H1 (cell line): ENCODE measurements at regions not wholly inside any gene's neighbourhood (a gene's known extent, or its start where the extent isn't known, plus 50 kb on each side); places are given as distances from the start of the nearest gene placed in this dataset.

Source experiments
- CTBP2 ChIP-seq: IDR thresholded peaks from 2 replicates; pipeline ENCODE4 v1.7.0; 2011; ENCODE audit warnings: borderline replicate concordance, mild to moderate bottlenecking, moderate library complexity, mixed read lengths, low read length; ENCODE audit not compliant: insufficient read depth, insufficient read length
- E2F6 ChIP-seq: IDR thresholded peaks from 2 replicates; pipeline ENCODE4 v1.6.1; 2012; ENCODE audit warnings: inconsistent platforms
- FOSL1 ChIP-seq: IDR thresholded peaks from 2 replicates; pipeline ENCODE4 v1.6.1; 2011; ENCODE audit warnings: mild to moderate bottlenecking, low read depth, low read length, moderate library complexity; ENCODE audit not compliant: insufficient read depth
- GTF2F1 ChIP-seq: IDR thresholded peaks from 2 replicates; pipeline ENCODE4 v1.6.1; 2012; ENCODE audit warnings: low read depth, low read length, improper control_type of control experiment, borderline replicate concordance
- KDM4A ChIP-seq: IDR thresholded peaks from one replicate; pipeline ENCODE4 v1.7.1; 2012; ENCODE audit warnings: low read depth, mild to moderate bottlenecking, moderate library complexity, low read length, inconsistent platforms; ENCODE audit not compliant: severe bottlenecking
- RAD21 ChIP-seq, 2 experiments: IDR thresholded peaks in 1 of 2; conservative IDR thresholded peaks in 1 of 2; 2 replicates each; pipeline ENCODE4 v1.6.1; 2011; ENCODE audit warnings: low read depth in 2 of 2, low read length in 2 of 2, improper control_type of control experiment in 1 of 2, inconsistent platforms in 1 of 2, mild to moderate bottlenecking in 1 of 2, moderate library complexity in 1 of 2
- SP2 ChIP-seq: IDR thresholded peaks from 2 replicates; pipeline ENCODE4 v1.6.1; 2012; ENCODE audit warnings: mild to moderate bottlenecking, low read length, inconsistent platforms
- SP4 ChIP-seq: IDR thresholded peaks from 2 replicates; pipeline ENCODE4 v1.6.1; 2012; ENCODE audit warnings: low read length, inconsistent platforms
- SRF ChIP-seq: IDR thresholded peaks from 2 replicates; pipeline ENCODE4 v1.6.1; 2011; ENCODE audit warnings: mild to moderate bottlenecking, low read depth, low read length, moderate library complexity

GRCh38 chr14:86364634-86365033, 834.7 kb downstream of the FLRT2 start (continued):
- TF ChIP-seq GTF2F1 (no peak), SRF (no peak), SP2 (no peak), E2F6 (no peak), SP4 (no peak), RAD21 (IDR thresholded peaks at IDR 0.05 in 1 of 2, conservative IDR thresholded peaks at IDR 0.05 in 1 of 2; ENCODE audit: low read depth in 2 of 2, low read length in 2 of 2) (no peak), FOSL1 (no peak), CTBP2 (no peak), KDM4A (no peak)
